GM18873 (cell line): ENCODE measurements at regions not wholly inside any gene's neighbourhood (a gene's known extent, or its start where the extent isn't known, plus 50 kb on each side); places are given as distances from the start of the nearest gene placed in this dataset.

ENCODE experiments used
- ATAC-seq: cut with Tn5 transposase; IDR thresholded peaks from one replicate; pipeline ENCODE4 v1.9.1; 2021; ENCODE audit warnings: mild to moderate bottlenecking, moderate library complexity, moderate number of reproducible peaks; ENCODE audit not compliant: unreplicated experiment, low FRiP score

- no peak for ATAC-seq
Observed at GRCh38 chr2:41510108-41510507, 537.7 kb upstream of the PKDCC start.

- ATAC-seq, result no peak
Observed at GRCh38 chr2:41521211-41521610, 526.6 kb upstream of the PKDCC start.

- no peak for ATAC-seq
Observed at GRCh38 chr2:41527525-41528323, 520.1 kb upstream of the PKDCC start.

- no peak for ATAC-seq
Observed at GRCh38 chr2:41535575-41535974, 512.2 kb upstream of the PKDCC start.

GRCh38 chr2:41540272-41540998 lies 507.4 kb upstream of the PKDCC start:
- no peak for ATAC-seq

- no peak for ATAC-seq
Observed at GRCh38 chr2:41543726-41544125, 504.1 kb upstream of the PKDCC start.

GRCh38 chr2:41544709-41545108 lies 503.1 kb upstream of the PKDCC start:
- ATAC-seq, result no peak

GRCh38 chr2:41546031-41546430 lies 501.8 kb upstream of the PKDCC start:
- ATAC-seq, result no peak

GRCh38 chr2:41568648-41569047 lies 479.2 kb upstream of the PKDCC start:
- ATAC-seq, result no peak

GRCh38 chr2:41572154-41572553 lies 475.7 kb upstream of the PKDCC start:
- ATAC-seq, result no peak

- ATAC-seq, result no peak
Observed at GRCh38 chr2:41576423-41576822, 471.4 kb upstream of the PKDCC start.

- no peak for ATAC-seq
Observed at GRCh38 chr2:41579806-41580205, 468.0 kb upstream of the PKDCC start.

- ATAC-seq, result no peak
Observed at GRCh38 chr2:41580806-41581205, 467.0 kb upstream of the PKDCC start.

- no peak for ATAC-seq
Observed at GRCh38 chr2:41595240-41595639, 452.6 kb upstream of the PKDCC start.

- ATAC-seq, result no peak
Observed at GRCh38 chr2:41597680-41598079, 450.1 kb upstream of the PKDCC start.

- no peak for ATAC-seq
Observed at GRCh38 chr2:41598161-41598894, 449.5 kb upstream of the PKDCC start.

- ATAC-seq, result no peak
Observed at GRCh38 chr2:41600460-41600859, 447.4 kb upstream of the PKDCC start.

GRCh38 chr2:41602341-41602740 lies 445.5 kb upstream of the PKDCC start:
- ATAC-seq, result no peak

- ATAC-seq, result no peak
Observed at GRCh38 chr2:41605311-41605710, 442.5 kb upstream of the PKDCC start.

- no peak for ATAC-seq
Observed at GRCh38 chr2:41605914-41606313, 441.9 kb upstream of the PKDCC start.

- no peak for ATAC-seq
Observed at GRCh38 chr2:41610501-41611190, 437.2 kb upstream of the PKDCC start.
